ENCODE measurements at regions not wholly inside any gene's neighbourhood (a gene's known extent, or its start where the extent isn't known, plus 50 kb on each side); places are given as distances from the start of the nearest gene placed in this dataset.

- H3K27ac Mint-ChIP-seq, result no peak overlapping the region
- DNase-seq, result no peak
- no peak for TF ChIP-seq CTCF (IDR thresholded peaks at IDR 0.05)
- no peaks in the 10 kb centered on the region for H3K36me3 Mint-ChIP-seq (ENCODE audit: low read depth)
- no peaks in the 10 kb centered on the region for H3K4me1 Mint-ChIP-seq
- no peaks in the 10 kb centered on the region for H3K27me3 Mint-ChIP-seq (ENCODE audit: low read depth, poor library complexity)
- peaks cover 19% of the 10 kb centered on the region for H3K9me3 Mint-ChIP-seq
- H3K4me3 Mint-ChIP-seq, result no peak overlapping the region
Observed at GRCh38 chr2:35508601-35509000, 847.0 kb upstream of the CRIM1 start.

DNA sequence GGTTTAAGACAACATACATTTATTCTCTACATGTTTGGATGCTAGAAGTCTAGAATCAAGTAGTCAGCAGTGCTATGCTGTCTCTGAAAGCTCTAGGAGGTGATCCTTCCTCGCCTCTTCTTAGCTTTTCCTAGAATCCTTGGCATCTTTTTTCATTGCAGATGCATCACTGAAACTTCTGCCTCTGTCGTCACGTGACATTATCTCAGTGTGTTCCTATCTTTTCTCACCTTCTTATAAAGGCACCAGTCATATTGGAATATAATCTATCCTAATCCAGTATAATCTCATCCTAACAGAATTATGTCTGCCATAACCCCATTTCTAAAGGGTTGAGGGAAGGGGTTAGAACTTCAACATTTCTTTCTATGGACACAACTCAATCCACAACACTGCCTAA lies 851.2 kb upstream of the CRIM1 start:
- no peak for DNase-seq
- Mint-ChIP-seq H3K9me3 (no peaks in the 10 kb centered on the region), H3K27me3 (ENCODE audit: low read depth, poor library complexity) (no peaks in the 10 kb centered on the region), H3K4me3 (no peak overlapping the region), H3K27ac (no peak overlapping the region), H3K36me3 (ENCODE audit: low read depth) (no peaks in the 10 kb centered on the region), H3K4me1 (no peaks in the 10 kb centered on the region)
- no peak for TF ChIP-seq CTCF (IDR thresholded peaks at IDR 0.05)

DNA sequence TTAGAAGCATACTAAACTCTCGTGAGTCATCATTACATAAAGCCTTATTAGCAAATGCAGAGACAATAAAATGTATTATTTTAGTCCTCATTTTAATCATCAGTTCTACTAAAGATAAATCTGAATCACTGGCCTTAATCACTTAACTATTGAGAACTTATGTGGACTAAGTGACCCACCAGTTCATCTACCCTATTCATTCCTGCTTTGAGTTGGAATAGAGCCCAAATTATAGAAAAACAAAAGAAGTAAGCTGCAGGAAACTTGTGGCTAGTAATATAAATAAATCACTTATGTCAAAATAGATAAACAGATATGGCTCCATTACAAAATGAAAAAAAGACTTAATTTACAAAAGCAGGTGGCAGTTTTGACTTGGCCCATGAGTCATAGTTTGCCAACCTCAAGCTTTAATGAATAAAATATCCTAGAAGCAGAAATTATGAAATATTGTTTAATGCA lies 851.8 kb upstream of the CRIM1 start:
- Mint-ChIP-seq H3K4me1 (no peaks in the 10 kb centered on the region), H3K27me3 (ENCODE audit: low read depth, poor library complexity) (no peaks in the 10 kb centered on the region), H3K27ac (no peak overlapping the region), H3K4me3 (no peak overlapping the region), H3K36me3 (ENCODE audit: low read depth) (no peaks in the 10 kb centered on the region), H3K9me3 (peaks cover 4% of the 10 kb centered on the region)
- no peak for TF ChIP-seq CTCF (IDR thresholded peaks at IDR 0.05)
- DNase-seq, result no peak

DNA sequence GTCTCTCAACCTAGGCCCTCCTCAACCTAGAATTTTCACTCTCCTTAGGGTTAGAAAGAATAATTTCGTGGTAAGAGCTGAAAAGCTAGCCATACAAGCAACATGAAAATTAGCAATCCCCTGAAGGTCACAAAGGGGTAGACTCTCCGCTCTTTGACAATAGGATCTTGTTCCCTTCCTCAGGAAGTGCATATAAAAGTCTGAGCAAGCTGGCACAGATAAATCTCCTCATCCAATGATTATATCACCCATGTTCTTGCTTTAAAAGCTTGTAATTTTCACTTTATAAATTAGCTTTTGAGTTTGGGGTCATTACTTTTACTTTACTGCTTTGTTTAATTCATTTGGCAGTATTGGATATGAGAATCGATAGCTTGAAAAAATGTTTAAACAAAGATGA lies 852.3 kb upstream of the CRIM1 start:
- TF ChIP-seq CTCF (IDR thresholded peaks at IDR 0.05), result no peak
- Mint-ChIP-seq H3K9me3 (peaks cover 4% of the 10 kb centered on the region), H3K36me3 (ENCODE audit: low read depth) (no peaks in the 10 kb centered on the region), H3K4me1 (no peaks in the 10 kb centered on the region), H3K4me3 (no peak overlapping the region), H3K27ac (no peak overlapping the region), H3K27me3 (ENCODE audit: low read depth, poor library complexity) (no peaks in the 10 kb centered on the region)
- DNase-seq, result no peak

GRCh38 chr2:35501076-35501475 lies 854.5 kb upstream of the CRIM1 start:
- no peaks in the 10 kb centered on the region for H3K4me1 Mint-ChIP-seq
- H3K9me3 Mint-ChIP-seq, result peaks cover 7% of the 10 kb centered on the region
- no peak for TF ChIP-seq CTCF (IDR thresholded peaks at IDR 0.05)
- H3K27me3 Mint-ChIP-seq (ENCODE audit: low read depth, poor library complexity), result no peaks in the 10 kb centered on the region
- no peak overlapping the region for H3K27ac Mint-ChIP-seq
- no peak overlapping the region for H3K4me3 Mint-ChIP-seq
- no peak for DNase-seq
- H3K36me3 Mint-ChIP-seq (ENCODE audit: low read depth), result no peaks in the 10 kb centered on the region

- DNase-seq, result no peak
- H3K27me3 Mint-ChIP-seq (ENCODE audit: low read depth, poor library complexity), result peaks cover 3% of the 10 kb centered on the region
- H3K36me3 Mint-ChIP-seq (ENCODE audit: low read depth), result no peaks in the 10 kb centered on the region
- peaks cover 7% of the 10 kb centered on the region for H3K9me3 Mint-ChIP-seq
- H3K27ac Mint-ChIP-seq, result no peak overlapping the region
- no peak overlapping the region for H3K4me3 Mint-ChIP-seq
- no peaks in the 10 kb centered on the region for H3K4me1 Mint-ChIP-seq
- no peak for TF ChIP-seq CTCF (IDR thresholded peaks at IDR 0.05)
Observed at GRCh38 chr2:35496022-35496421, 859.6 kb upstream of the CRIM1 start.

Data from nephron progenitor cell (in vitro differentiated cells).